Naive thymus-derived CD4-positive, alpha-beta T cell (primary cell): ENCODE measurements at regions not wholly inside any gene's neighbourhood (a gene's known extent, or its start where the extent isn't known, plus 50 kb on each side); places are given as distances from the start of the nearest gene placed in this dataset.

ENCODE experiments used
- ATAC-seq: fragments of 150-1000 bp; cut with Tn5 transposase; 2 replicates; pipeline ENCODE4 v1.10.0; 2021; ENCODE audit warnings: mild to moderate bottlenecking, moderate library complexity
- CTCF ChIA-PET: fragments of 350-600 bp; sonication (Branson Sonifier 250); formaldehyde crosslinking; loops from one replicate; lab custom pipeline; 2021; ENCODE audit warnings: antibody characterized with exemption; lab: Charles Lee
- POLR2A ChIA-PET: fragments of 350-600 bp; sonication (Branson Sonifier 250); formaldehyde crosslinking; loops from one replicate; lab custom pipeline; 2021; ENCODE audit warnings: antibody characterized with exemption, inconsistent platforms; lab: Charles Lee
- DNase-seq, 9 donors: peaks; one replicate each; pipeline versions ENCODE4 v3.0.0 to v3.0.0-alpha.2; 2020 to 2022; ENCODE audit warnings: mixed read lengths in 1 of 9
- H3K27ac ChIP-seq: one replicate; pipeline ENCODE4 v1.7.0; 2013; ENCODE audit warnings: mild to moderate bottlenecking, low read depth, low read length, moderate library complexity
- H3K27me3 ChIP-seq, 2 donors: one replicate each; pipeline ENCODE4 v1.7.0; 2013; ENCODE audit warnings: low read length in 2 of 2, mild to moderate bottlenecking in 2 of 2, moderate library complexity in 2 of 2; ENCODE audit not compliant: control insufficient read depth in 2 of 2, insufficient read depth in 2 of 2
- H3K36me3 ChIP-seq, 3 experiments: 1 replicate in 2 of 3; 2 replicates in 1 of 3; pipeline ENCODE4 v1.7.0; 2013; ENCODE audit warnings: low read length in 3 of 3, mild to moderate bottlenecking in 3 of 3, moderate library complexity in 1 of 3; ENCODE audit not compliant: insufficient read depth in 3 of 3, control insufficient read depth in 2 of 3
- H3K4me1 ChIP-seq, 2 donors: one replicate each; pipeline ENCODE4 v1.7.0; 2013; ENCODE audit warnings: low read length in 2 of 2, mild to moderate bottlenecking in 2 of 2, moderate library complexity in 1 of 2; ENCODE audit not compliant: control insufficient read depth in 2 of 2, insufficient read depth in 2 of 2
- H3K4me3 ChIP-seq: 2 replicates; pipeline ENCODE4 v1.7.0; 2013; ENCODE audit warnings: mild to moderate bottlenecking, low read length
- H3K9me3 ChIP-seq, 3 experiments: 1 replicate in 2 of 3; 2 replicates in 1 of 3; pipeline ENCODE4 v1.7.0; 2013; ENCODE audit warnings: low read length in 3 of 3; ENCODE audit not compliant: control insufficient read depth in 2 of 3
- H3K27ac Mint-ChIP-seq, 9 donors: one replicate each; pipeline ENCODE4 v1.8.0; 2020 to 2022; ENCODE audit warnings: mixed read lengths in 9 of 9, mild to moderate bottlenecking in 8 of 9, moderate library complexity in 5 of 9, inconsistent platforms in 2 of 9
- H3K27me3 Mint-ChIP-seq, 5 donors: one replicate each; pipeline ENCODE4 v1.8.0; 2021 to 2022; ENCODE audit warnings: mixed read lengths in 5 of 5, mild to moderate bottlenecking in 1 of 5
- H3K36me3 Mint-ChIP-seq, 5 donors: one replicate each; pipeline ENCODE4 v1.8.0; 2020 to 2022; ENCODE audit warnings: mixed read lengths in 5 of 5, mild to moderate bottlenecking in 3 of 5, inconsistent platforms in 1 of 5
- H3K4me1 Mint-ChIP-seq, 7 donors: one replicate each; pipeline ENCODE4 v1.8.0; 2020 to 2022; ENCODE audit warnings: mixed read lengths in 7 of 7, mild to moderate bottlenecking in 3 of 7, inconsistent platforms in 1 of 7
- H3K4me3 Mint-ChIP-seq, 10 donors: one replicate each; pipeline ENCODE4 v1.8.0; 2020 to 2022; ENCODE audit warnings: mild to moderate bottlenecking in 10 of 10, mixed read lengths in 10 of 10, moderate library complexity in 6 of 10, inconsistent platforms in 2 of 10
- H3K9me3 Mint-ChIP-seq, 11 donors: one replicate each; pipeline ENCODE4 v1.8.0; 2020 to 2022; ENCODE audit warnings: mixed read lengths in 11 of 11, mild to moderate bottlenecking in 4 of 11, inconsistent platforms in 1 of 11, moderate library complexity in 1 of 11
- intact Hi-C, 2 donors: fragments of 100-400 bp; cut with micrococcal nuclease; formaldehyde crosslinking; loops; one replicate each; pipeline ENCODE4 v1.15.1; 2023

DNA sequence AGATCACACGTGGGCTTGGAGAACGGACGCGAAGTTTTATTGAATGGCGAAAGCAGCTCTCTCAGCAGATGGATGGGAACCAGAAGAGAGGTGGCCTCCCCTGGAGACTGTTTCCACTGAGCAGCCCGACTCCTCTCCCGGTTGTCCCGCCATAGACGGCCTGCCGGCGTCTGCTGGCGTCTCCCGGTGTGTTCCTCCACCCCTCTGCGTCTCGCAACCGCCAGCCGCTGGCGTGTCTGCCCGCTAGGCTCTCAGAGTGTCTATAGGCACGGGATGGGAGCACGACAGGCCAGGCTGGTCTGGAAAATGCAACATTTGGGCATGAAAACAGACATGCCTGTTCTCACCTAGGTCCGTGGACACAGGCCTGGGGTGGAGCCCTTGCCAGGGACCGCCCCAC, 366.7 kb upstream of the SOX11 start:
- Histone ChIP-seq H3K27ac (no peak overlapping the region), H3K4me3 (no peak overlapping the region), H3K36me3 (no peaks in the 10 kb centered on the region), H3K9me3 (no peaks in the 10 kb centered on the region), H3K27me3 (no peaks in the 10 kb centered on the region), H3K4me1 (no peaks in the 10 kb centered on the region)
- DNase-seq (no peak), ATAC-seq (no peak)
- H3K4me1 Mint-ChIP-seq, result no peaks in the 10 kb centered on the region
- CTCF ChIA-PET, result no interaction called here
- H3K4me3 Mint-ChIP-seq, result no peak overlapping the region
- peaks cover 0 to 12% (median 2%) of the 10 kb centered on the region in 11 donors for H3K9me3 Mint-ChIP-seq
- intact Hi-C loops, result no loop called here
- H3K27me3 Mint-ChIP-seq, result peaks cover 0 to 3% (median 0%) of the 10 kb centered on the region in 5 donors
- no peaks in the 10 kb centered on the region for H3K36me3 Mint-ChIP-seq
- POLR2A ChIA-PET, result no interaction called here
- no peak overlapping the region for H3K27ac Mint-ChIP-seq

DNA sequence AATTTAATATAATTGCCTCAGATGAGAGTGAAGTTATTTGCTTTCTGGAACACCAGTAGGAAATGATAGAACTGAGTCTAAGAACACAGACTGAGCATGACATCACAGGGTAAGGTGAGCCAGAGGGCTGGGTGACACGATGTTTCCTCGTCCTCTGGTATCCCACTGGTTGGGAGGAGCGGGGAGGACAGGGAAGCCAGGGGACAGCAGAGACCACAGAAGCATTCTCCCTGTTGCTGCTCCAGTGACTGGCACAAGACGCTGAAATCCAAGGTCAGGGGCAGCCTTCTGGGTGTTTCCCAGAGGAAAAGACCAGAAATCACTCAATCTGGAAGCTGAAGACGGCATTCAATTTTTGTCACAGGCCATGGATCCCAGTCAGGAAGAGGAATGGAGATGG, 363.4 kb upstream of the SOX11 start:
- H3K4me1 ChIP-seq, result no peaks in the 10 kb centered on the region
- no peaks in the 10 kb centered on the region for H3K9me3 ChIP-seq
- no peak overlapping the region for H3K4me3 Mint-ChIP-seq
- intact Hi-C loops, result no loop called here
- POLR2A ChIA-PET, result no interaction called here
- DNase-seq (no peak), ATAC-seq (no peak)
- peaks cover 0 to 3% (median 0%) of the 10 kb centered on the region in 5 donors for H3K27me3 Mint-ChIP-seq
- H3K36me3 Mint-ChIP-seq, result no peaks in the 10 kb centered on the region
- H3K27ac Mint-ChIP-seq, result no peak overlapping the region
- no peak overlapping the region for H3K27ac ChIP-seq
- H3K36me3 ChIP-seq, result no peaks in the 10 kb centered on the region
- no peak overlapping the region for H3K4me3 ChIP-seq
- H3K4me1 Mint-ChIP-seq, result no peaks in the 10 kb centered on the region
- H3K9me3 Mint-ChIP-seq, result peaks cover 0 to 7% (median 4%) of the 10 kb centered on the region in 11 donors
- H3K27me3 ChIP-seq, result no peaks in the 10 kb centered on the region
- CTCF ChIA-PET, result interaction anchor here (0.7 kb wide), 1 partner anchor 1572 kb away, joined by 3 read pairs; no protein-coding TSS in a partner anchor

DNA sequence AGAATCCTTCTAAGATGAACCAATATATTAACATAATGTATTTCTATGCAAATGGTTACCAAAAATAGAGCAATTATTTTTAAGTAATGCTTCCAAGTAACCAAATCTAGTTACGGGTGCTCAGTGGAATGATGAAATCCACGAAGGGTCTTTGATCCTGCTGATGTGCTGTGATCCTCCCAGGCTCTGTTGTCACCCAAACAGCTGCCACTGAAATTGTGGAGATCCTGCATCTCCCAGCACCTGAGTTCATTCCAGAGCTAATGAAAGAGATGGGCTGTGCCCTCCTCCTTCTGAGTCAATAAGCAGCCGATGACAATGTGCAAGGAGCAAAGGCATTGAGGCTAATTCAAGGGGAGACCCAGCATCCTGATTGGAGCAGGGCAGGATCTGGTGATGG, 362.4 kb upstream of the SOX11 start:
- ChIA-PET CTCF (no interaction called here), POLR2A (no interaction called here)
- Histone ChIP-seq H3K36me3 (no peaks in the 10 kb centered on the region), H3K27ac (no peak overlapping the region), H3K4me3 (no peak overlapping the region), H3K4me1 (no peaks in the 10 kb centered on the region), H3K9me3 (no peaks in the 10 kb centered on the region), H3K27me3 (no peaks in the 10 kb centered on the region)
- no peak overlapping the region for H3K4me3 Mint-ChIP-seq
- DNase-seq (no peak), ATAC-seq (no peak)
- H3K27me3 Mint-ChIP-seq, result peaks cover 0 to 3% (median 0%) of the 10 kb centered on the region in 5 donors
- no peaks in the 10 kb centered on the region for H3K36me3 Mint-ChIP-seq
- H3K4me1 Mint-ChIP-seq, result no peaks in the 10 kb centered on the region
- H3K27ac Mint-ChIP-seq, result no peak overlapping the region
- intact Hi-C loops, result no loop called here
- H3K9me3 Mint-ChIP-seq, result peaks cover 0 to 8% (median 3%) of the 10 kb centered on the region in 11 donors

DNA sequence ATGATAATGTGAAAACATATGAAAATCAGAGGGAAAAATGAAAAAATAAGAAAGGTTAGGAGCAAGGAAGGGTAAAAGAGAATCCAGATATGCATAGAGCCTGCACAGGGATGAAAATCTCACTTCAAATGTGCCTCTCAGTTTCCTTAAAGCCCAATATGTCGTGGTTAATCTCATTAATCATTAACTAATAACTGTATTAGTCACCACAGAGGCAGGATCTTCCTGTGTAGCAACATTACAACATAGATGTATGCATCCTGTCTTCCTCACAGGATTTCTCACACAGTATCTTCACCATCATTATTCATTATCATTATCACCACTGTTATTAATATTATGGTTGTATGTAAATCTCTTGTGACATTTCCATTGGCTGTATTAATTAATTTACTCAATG, 361.2 kb upstream of the SOX11 start:
- H3K4me1 Mint-ChIP-seq, result no peaks in the 10 kb centered on the region
- POLR2A ChIA-PET, result no interaction called here

GRCh38 chr2:5332925-5333324, 359.3 kb upstream of the SOX11 start:
- no peaks in the 10 kb centered on the region for H3K9me3 ChIP-seq
- ChIA-PET CTCF (no interaction called here), POLR2A (no interaction called here)
- intact Hi-C loops, result no loop called here
- H3K36me3 Mint-ChIP-seq, result no peaks in the 10 kb centered on the region
- no peak overlapping the region for H3K4me3 ChIP-seq
- peaks cover 0 to 3% (median 0%) of the 10 kb centered on the region in 5 donors for H3K27me3 Mint-ChIP-seq
- ATAC-seq, result no peak
- no peak for DNase-seq
- peaks cover 0 to 11% (median 4%) of the 10 kb centered on the region in 11 donors for H3K9me3 Mint-ChIP-seq
- no peaks in the 10 kb centered on the region for H3K27me3 ChIP-seq
- no peaks in the 10 kb centered on the region for H3K4me1 Mint-ChIP-seq
- no peak overlapping the region for H3K27ac ChIP-seq
- no peak overlapping the region for H3K27ac Mint-ChIP-seq
- no peaks in the 10 kb centered on the region for H3K4me1 ChIP-seq
- H3K4me3 Mint-ChIP-seq, result no peak overlapping the region
- H3K36me3 ChIP-seq, result no peaks in the 10 kb centered on the region

More for the DNA sequence above, 361.2 kb upstream of the SOX11 start:
- ATAC-seq (no peak), DNase-seq (no peak)
- Mint-ChIP-seq H3K9me3 (peaks cover 0 to 8% (median 0%) of the 10 kb centered on the region in 11 donors), H3K27me3 (peaks cover 0 to 3% (median 0%) of the 10 kb centered on the region in 5 donors), H3K36me3 (no peaks in the 10 kb centered on the region), H3K4me3 (no peak overlapping the region), H3K27ac (no peak overlapping the region)
- Histone ChIP-seq H3K27me3 (no peaks in the 10 kb centered on the region), H3K36me3 (no peaks in the 10 kb centered on the region), H3K4me3 (no peak overlapping the region), H3K9me3 (no peaks in the 10 kb centered on the region), H3K27ac (no peak overlapping the region), H3K4me1 (no peaks in the 10 kb centered on the region)
- intact Hi-C loops, result no loop called here
- CTCF ChIA-PET, result no interaction called here

DNA sequence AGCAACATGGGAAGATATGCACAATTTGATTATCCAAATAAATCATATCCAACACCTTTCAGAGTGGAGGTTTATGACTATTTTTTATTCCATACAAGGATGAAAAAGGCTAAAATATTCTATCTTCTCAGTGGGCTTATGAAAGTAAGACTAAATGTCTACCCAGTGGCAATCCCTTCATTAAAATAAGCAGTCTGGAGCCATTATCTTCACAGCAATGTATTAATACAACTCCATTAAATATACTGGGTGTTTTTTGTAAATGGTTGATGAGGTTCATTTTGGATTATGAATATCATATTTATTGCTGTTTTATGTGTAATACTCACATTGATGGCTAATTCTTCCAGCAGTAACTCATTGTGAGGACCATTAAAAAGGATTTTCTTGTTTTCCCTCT, 352.7 kb upstream of the SOX11 start:
- intact Hi-C loops, result no loop called here
- Mint-ChIP-seq H3K4me3 (no peak overlapping the region), H3K36me3 (no peaks in the 10 kb centered on the region), H3K27me3 (peaks cover 0 to 4% (median 0%) of the 10 kb centered on the region in 5 donors), H3K4me1 (no peaks in the 10 kb centered on the region), H3K9me3 (peaks cover 0 to 23% (median 8%) of the 10 kb centered on the region in 11 donors), H3K27ac (no peak overlapping the region)
- CTCF ChIA-PET, result no interaction called here
- H3K9me3 ChIP-seq, result no peaks in the 10 kb centered on the region
- H3K27me3 ChIP-seq, result no peaks in the 10 kb centered on the region
- no peak overlapping the region for H3K27ac ChIP-seq
- H3K4me3 ChIP-seq, result no peak overlapping the region
- no peaks in the 10 kb centered on the region for H3K4me1 ChIP-seq
- ATAC-seq (no peak), DNase-seq (no peak)
- POLR2A ChIA-PET, result no interaction called here
- H3K36me3 ChIP-seq, result no peaks in the 10 kb centered on the region

DNA sequence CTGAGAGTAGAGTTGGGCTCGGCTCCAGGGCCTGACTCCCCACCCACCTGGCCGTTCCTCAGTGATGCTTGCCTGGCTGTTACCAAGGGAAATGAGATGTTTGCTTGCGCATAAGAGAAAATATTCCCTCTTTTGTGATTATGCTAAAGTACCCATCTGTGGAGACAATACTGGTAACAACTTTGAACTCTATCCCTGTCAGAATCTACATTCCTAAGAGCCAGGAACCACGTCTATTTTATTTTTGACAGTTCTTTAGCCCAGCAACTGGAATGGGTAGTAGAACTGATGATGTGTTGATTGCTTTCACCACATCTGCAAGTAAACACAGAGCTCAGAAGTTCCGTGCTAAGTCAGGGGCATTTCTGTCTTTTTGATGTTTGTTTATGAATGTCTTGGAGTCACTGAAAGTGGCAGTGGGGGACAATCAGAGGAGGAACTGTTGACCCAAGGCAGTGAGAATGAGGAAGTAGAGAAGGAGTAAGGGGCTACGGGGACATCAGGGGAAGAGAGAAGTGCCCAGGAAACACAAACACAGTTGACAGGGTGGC, 348.3 kb upstream of the SOX11 start:
- intact Hi-C loops, result no loop called here
- no peaks in the 10 kb centered on the region for H3K4me1 Mint-ChIP-seq
- ChIA-PET POLR2A (no interaction called here), CTCF (no interaction called here)
- H3K4me3 ChIP-seq, result no peak overlapping the region
- no peak overlapping the region for H3K27ac Mint-ChIP-seq
- DNase-seq (no peak), ATAC-seq (no peak)
- H3K36me3 Mint-ChIP-seq, result no peaks in the 10 kb centered on the region
- H3K4me1 ChIP-seq, result no peaks in the 10 kb centered on the region
- H3K36me3 ChIP-seq, result no peaks in the 10 kb centered on the region
- H3K9me3 ChIP-seq, result no peaks in the 10 kb centered on the region
- H3K9me3 Mint-ChIP-seq, result peaks cover 0 to 10% (median 6%) of the 10 kb centered on the region in 11 donors
- no peaks in the 10 kb centered on the region for H3K27me3 ChIP-seq
- H3K27ac ChIP-seq, result no peak overlapping the region
- H3K4me3 Mint-ChIP-seq, result no peak overlapping the region
- H3K27me3 Mint-ChIP-seq, result peaks cover 0 to 4% (median 0%) of the 10 kb centered on the region in 5 donors
